HEK293T (cell line): ENCODE measurements at regions not wholly inside any gene's neighbourhood (a gene's known extent, or its start where the extent isn't known, plus 50 kb on each side); places are given as distances from the start of the nearest gene placed in this dataset.
"Not testable (repeated sequence)": the region's sequence is repeated elsewhere in the genome, so short reads cannot be mapped to it uniquely, and the experiment has no call there.

Source experiments
- CTCF ChIA-PET: fragments of 350-600 bp; formaldehyde crosslinking; extraction: SDS; loops from one replicate; lab custom pipeline; 2021; ENCODE audit warnings: antibody characterized with exemption, inconsistent platforms; lab: Yijun Ruan, JAX
- POLR2A ChIA-PET: fragments of 350-600 bp; formaldehyde crosslinking; extraction: SDS; loops from one replicate; lab custom pipeline; 2020; ENCODE audit warnings: antibody characterized with exemption, inconsistent platforms; lab: Yijun Ruan, JAX
- DNase-seq: peaks from one replicate; pipeline ENCODE4 v3.0.0; 2012; ENCODE audit warnings: mixed read lengths; ENCODE audit errors: extremely low spot score
- ARNT ChIP-seq: fragments of 450-650 bp; IDR thresholded peaks from 2 replicates; pipeline ENCODE4 v1.6.1; 2017; ENCODE audit warnings: mild to moderate bottlenecking
- BHLHE40 ChIP-seq: fragments of 450-650 bp; IDR thresholded peaks from 2 replicates; pipeline ENCODE4 v1.6.1; 2016; ENCODE audit warnings: mild to moderate bottlenecking, moderate library complexity, borderline replicate concordance
- CTBP1 ChIP-seq: fragments of 450-650 bp; IDR thresholded peaks from 2 replicates; pipeline ENCODE4 v1.6.1; 2016; ENCODE audit warnings: borderline replicate concordance
- ELF4 ChIP-seq: fragments of 450-650 bp; IDR thresholded peaks from 2 replicates; pipeline ENCODE4 v1.6.1; 2017; ENCODE audit warnings: antibody characterized with exemption
- FOXA1 ChIP-seq: fragments of 450-650 bp; IDR thresholded peaks from 2 replicates; pipeline ENCODE4 v1.6.1; 2016; ENCODE audit warnings: mild to moderate bottlenecking
- FOXK2 ChIP-seq: fragments of 450-650 bp; IDR thresholded peaks from 2 replicates; pipeline ENCODE4 v1.6.1; 2016; ENCODE audit warnings: mild to moderate bottlenecking
- FOXM1 ChIP-seq: fragments of 450-650 bp; IDR thresholded peaks from 2 replicates; pipeline ENCODE4 v1.6.1; 2017; ENCODE audit warnings: mild to moderate bottlenecking, borderline replicate concordance
- HDGF ChIP-seq: fragments of 450-650 bp; IDR thresholded peaks from 2 replicates; pipeline ENCODE4 v1.6.1; 2017; ENCODE audit warnings: antibody characterized with exemption, borderline replicate concordance
- L3MBTL2 ChIP-seq: fragments of 450-650 bp; conservative IDR thresholded peaks from 2 replicates; pipeline ENCODE4 v1.6.1; 2016; ENCODE audit warnings: mild to moderate bottlenecking
- LEF1 ChIP-seq: fragments of 450-650 bp; IDR thresholded peaks from 2 replicates; pipeline ENCODE4 v1.6.1; 2017; ENCODE audit warnings: mild to moderate bottlenecking, borderline replicate concordance
- NFRKB ChIP-seq: fragments of 450-650 bp; IDR thresholded peaks from 2 replicates; pipeline ENCODE4 v1.6.1; 2016; ENCODE audit warnings: mild to moderate bottlenecking, moderate library complexity
- SP1 ChIP-seq: fragments of 450-650 bp; IDR thresholded peaks from 2 replicates; pipeline ENCODE4 v1.6.1; 2017
- SUZ12 ChIP-seq: fragments of 450-650 bp; IDR thresholded peaks from 2 replicates; pipeline ENCODE4 v1.6.1; 2016; ENCODE audit warnings: mild to moderate bottlenecking
- TARDBP ChIP-seq: fragments of 450-650 bp; IDR thresholded peaks from 2 replicates; pipeline ENCODE4 v1.6.1; 2016
- ZNF384 ChIP-seq: fragments of 450-650 bp; IDR thresholded peaks from 2 replicates; pipeline ENCODE4 v1.6.1; 2016
- TF ChIP-seq, protein P1 (sequence below): fragments of 450-650 bp; IDR thresholded peaks from 2 replicates; pipeline ENCODE4 v1.6.1; 2016

DNA sequence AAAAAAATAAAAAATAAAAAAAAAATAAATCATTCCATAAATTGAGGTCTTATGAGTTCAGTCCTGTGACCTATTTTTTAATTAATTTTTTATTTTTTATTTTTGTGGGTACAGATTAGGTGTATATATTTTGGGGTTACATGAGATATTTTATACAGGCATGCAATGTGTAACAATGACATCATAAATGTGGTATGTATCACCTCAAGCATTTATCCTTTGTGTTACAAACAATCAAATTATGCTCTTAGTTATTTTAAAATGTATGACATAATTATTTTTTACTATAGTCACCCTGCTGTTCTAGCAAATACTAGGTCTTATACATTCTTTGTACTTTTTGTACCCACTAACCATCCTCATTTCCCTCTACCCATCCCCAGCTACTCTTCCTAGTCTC lies 537.9 kb downstream of the HINT1 start:
- POLR2A ChIA-PET, result no interaction called here
- CTCF ChIA-PET, result no interaction called here
- TF ChIP-seq ZNF384 (no peak), BHLHE40 (no peak), HDGF (no peak), CTBP1 (no peak), FOXK2 (no peak), ARNT (no peak), TARDBP (no peak), LEF1 (no peak), L3MBTL2 (no peak), FOXA1 (no peak), FOXM1 (no peak), SUZ12 (no peak)
- TF ChIP-seq, protein P1, sequence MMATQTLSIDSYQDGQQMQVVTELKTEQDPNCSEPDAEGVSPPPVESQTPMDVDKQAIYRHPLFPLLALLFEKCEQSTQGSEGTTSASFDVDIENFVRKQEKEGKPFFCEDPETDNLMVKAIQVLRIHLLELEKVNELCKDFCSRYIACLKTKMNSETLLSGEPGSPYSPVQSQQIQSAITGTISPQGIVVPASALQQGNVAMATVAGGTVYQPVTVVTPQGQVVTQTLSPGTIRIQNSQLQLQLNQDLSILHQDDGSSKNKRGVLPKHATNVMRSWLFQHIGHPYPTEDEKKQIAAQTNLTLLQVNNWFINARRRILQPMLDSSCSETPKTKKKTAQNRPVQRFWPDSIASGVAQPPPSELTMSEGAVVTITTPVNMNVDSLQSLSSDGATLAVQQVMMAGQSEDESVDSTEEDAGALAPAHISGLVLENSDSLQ, result no peak
- no peak for DNase-seq

DNA sequence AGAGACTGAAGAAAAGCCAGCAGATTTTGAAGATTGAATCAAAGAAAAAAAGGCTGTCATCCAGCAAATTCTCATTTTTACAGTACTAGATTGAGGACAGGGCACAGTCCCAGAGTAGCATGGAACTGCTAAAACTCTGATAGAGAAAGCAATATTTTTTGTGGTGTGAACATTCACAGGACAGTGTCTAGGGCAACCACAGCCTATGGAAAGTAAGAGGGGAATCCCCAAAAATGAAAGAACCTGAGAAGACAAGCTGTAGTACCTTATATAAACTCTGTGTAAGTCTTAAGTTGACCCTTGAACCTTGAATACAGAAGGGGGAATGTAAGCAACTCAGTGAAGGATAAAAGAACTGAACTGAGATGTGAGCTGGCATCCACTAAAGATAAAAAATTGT lies 540.3 kb downstream of the HINT1 start:
- ChIA-PET POLR2A (no interaction called here), CTCF (no interaction called here)
- DNase-seq, result no peak
- TF ChIP-seq FOXM1, result no peak
- no peak for TF ChIP-seq LEF1
- no peak for TF ChIP-seq CTBP1
- TF ChIP-seq, protein P1, result no peak
- TF ChIP-seq BHLHE40, result no peak
- TF ChIP-seq ELF4, result no peak
- TF ChIP-seq SP1, result no peak
- no peak for TF ChIP-seq SUZ12
- TF ChIP-seq TARDBP, result no peak
- no peak for TF ChIP-seq FOXK2
- no peak for TF ChIP-seq ZNF384

DNA sequence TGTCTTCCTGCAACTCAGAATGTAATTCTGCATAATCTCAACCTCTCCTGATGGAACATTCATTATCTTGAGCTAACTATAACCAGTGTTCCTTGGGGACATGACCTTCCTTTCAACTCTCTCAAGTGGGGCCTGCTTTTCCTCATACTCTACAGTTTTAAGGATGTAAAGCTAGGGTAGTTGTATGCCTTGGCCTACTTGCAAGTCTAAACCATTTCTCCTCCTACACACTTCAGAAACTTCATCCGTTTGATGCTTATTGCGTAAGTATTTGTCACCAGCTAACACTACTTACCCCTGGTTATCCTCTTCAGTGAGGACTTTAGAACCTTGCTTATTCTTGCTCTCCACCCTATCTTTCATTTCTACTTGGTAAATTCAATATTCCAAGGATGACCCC lies 548.9 kb downstream of the HINT1 start:
- DNase-seq, result no peak
- TF ChIP-seq SUZ12 (no peak), LEF1 (no peak), BHLHE40 (no peak), SP1 (no peak), CTBP1 (no peak), ARNT (no peak), TARDBP (no peak), FOXA1 (no peak), FOXK2 (no peak), FOXM1 (no peak), ELF4 (no peak), NFRKB (no peak), L3MBTL2 (no peak), HDGF (no peak), ZNF384 (no peak)
- TF ChIP-seq, protein P1, result no peak
- POLR2A ChIA-PET, result no interaction called here
- CTCF ChIA-PET, result no interaction called here

DNA sequence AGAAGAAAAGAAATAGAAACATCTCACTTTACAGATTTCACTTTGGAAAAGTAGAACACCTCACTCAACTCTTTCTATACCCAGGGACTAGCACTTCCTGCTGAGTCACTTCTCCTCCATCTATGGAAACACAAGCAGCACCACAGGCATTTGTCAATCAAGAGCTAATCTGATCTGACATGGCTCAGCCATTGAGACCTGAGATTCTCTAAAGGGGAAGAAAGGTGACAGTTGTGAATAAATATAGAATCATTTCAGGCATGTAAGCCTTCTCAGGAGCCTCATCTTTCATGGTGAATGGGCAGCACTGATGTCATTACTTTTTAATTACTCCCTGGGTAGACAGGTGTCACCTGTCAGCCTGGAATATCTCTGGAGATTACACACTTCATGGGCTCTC lies 559.8 kb downstream of the HINT1 start:
- TF ChIP-seq HDGF, result no peak
- TF ChIP-seq, protein P1, result no peak
- TF ChIP-seq NFRKB, result no peak
- TF ChIP-seq FOXA1, result no peak
- no peak for TF ChIP-seq ZNF384
- TF ChIP-seq SP1, result no peak
- TF ChIP-seq ARNT, result no peak
- no peak for TF ChIP-seq FOXM1
- no peak for TF ChIP-seq FOXK2
- no peak for TF ChIP-seq BHLHE40
- TF ChIP-seq TARDBP, result no peak
- no peak for TF ChIP-seq LEF1
- no peak for TF ChIP-seq ELF4
- TF ChIP-seq SUZ12, result no peak
- no peak for TF ChIP-seq CTBP1
- TF ChIP-seq L3MBTL2, result no peak
- no peak for DNase-seq
- POLR2A ChIA-PET, result no interaction called here

DNA sequence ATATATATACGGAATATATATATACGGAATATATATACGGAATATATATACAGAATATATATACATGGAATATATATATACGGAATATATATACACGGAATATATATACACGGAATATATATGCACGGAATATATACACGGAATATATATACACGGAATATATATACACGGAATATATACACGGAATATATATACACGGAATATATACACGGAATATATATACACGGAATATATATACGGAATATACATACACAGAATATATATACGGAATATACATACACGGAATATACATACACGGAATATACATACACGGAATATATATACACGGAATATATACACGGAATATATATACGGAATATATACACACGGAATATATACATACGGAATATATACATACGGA lies 568.4 kb downstream of the HINT1 start:
- CTCF ChIA-PET, POLR2A ChIA-PET, DNase-seq: not testable (repeated sequence)

More for the DNA sequence above, 559.8 kb downstream of the HINT1 start:
- CTCF ChIA-PET, result no interaction called here

DNA sequence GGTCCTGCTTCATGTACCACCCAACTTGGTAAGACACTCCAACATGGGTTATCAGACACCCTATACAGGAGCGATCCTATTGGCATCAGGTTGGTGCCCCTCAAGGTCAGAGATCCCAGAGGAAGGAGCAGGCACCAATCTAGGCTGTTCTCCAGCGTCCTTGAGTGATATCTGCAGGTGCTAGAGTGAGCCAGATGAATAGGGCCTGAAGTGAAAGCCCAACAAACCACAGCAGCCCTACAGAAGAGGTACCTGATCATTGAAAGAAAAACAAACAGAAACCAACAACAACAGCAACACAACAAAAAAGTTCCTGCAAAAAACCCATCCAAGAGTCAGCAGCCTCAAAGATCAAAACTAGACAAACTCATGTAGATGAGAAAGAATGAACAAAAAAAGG lies 584.8 kb downstream of the HINT1 start:
- no peak for TF ChIP-seq FOXM1
- TF ChIP-seq, protein P1, result no peak
- TF ChIP-seq HDGF, result no peak
- TF ChIP-seq ELF4, result no peak
- no peak for TF ChIP-seq FOXA1
- TF ChIP-seq ZNF384, result no peak
- TF ChIP-seq ARNT, result no peak
- no peak for TF ChIP-seq FOXK2
- no peak for TF ChIP-seq BHLHE40
- TF ChIP-seq SP1, result no peak
- no peak for TF ChIP-seq NFRKB
- DNase-seq, result no peak

More for the DNA sequence above, 584.8 kb downstream of the HINT1 start:
- ChIA-PET POLR2A (no interaction called here), CTCF (no interaction called here)
